ENCODE measurements at regions not wholly inside any gene's neighbourhood (a gene's known extent, or its start where the extent isn't known, plus 50 kb on each side); places are given as distances from the start of the nearest gene placed in this dataset.

DNA sequence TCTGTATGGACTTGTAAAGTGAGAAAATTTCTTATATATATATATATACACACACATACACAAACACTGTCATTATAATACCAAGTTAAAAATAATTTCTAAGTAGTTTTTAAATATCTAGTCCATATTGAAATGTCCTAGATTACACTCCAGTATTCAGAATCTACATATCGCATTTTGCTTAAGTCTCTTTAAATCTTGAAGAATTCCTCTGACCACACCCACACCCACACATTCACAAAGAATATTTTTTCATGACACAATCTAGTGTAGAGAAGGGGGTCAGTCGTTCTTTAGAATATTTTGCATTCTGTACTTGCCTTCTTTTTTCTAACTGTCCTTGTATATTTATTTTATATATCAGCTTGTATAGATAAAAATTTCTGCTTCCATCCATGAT, 509.7 kb downstream of the CCDC85A start:
- Histone ChIP-seq H3K27ac (ENCODE audit: low read length) (no peak overlapping the region), H3K36me3 (ENCODE audit: control insufficient read depth, insufficient read depth, low read length) (no peaks in the 10 kb centered on the region), H3K4me3 (ENCODE audit: low read depth in 2 of 2, low read length in 2 of 2) (no peak overlapping the region), H3K9me3 (ENCODE audit: control insufficient read depth, insufficient read depth, low read depth, low read length) (peaks cover 7% of the 10 kb centered on the region; the same call in 1 of the 2 replicates), H3K27me3 (ENCODE audit: control insufficient read depth, insufficient read depth, low read length) (no peaks in the 10 kb centered on the region), H3K4me1 (ENCODE audit: control insufficient read depth, insufficient read depth, low read length) (no peaks in the 10 kb centered on the region)
- TF ChIP-seq, protein P1, sequence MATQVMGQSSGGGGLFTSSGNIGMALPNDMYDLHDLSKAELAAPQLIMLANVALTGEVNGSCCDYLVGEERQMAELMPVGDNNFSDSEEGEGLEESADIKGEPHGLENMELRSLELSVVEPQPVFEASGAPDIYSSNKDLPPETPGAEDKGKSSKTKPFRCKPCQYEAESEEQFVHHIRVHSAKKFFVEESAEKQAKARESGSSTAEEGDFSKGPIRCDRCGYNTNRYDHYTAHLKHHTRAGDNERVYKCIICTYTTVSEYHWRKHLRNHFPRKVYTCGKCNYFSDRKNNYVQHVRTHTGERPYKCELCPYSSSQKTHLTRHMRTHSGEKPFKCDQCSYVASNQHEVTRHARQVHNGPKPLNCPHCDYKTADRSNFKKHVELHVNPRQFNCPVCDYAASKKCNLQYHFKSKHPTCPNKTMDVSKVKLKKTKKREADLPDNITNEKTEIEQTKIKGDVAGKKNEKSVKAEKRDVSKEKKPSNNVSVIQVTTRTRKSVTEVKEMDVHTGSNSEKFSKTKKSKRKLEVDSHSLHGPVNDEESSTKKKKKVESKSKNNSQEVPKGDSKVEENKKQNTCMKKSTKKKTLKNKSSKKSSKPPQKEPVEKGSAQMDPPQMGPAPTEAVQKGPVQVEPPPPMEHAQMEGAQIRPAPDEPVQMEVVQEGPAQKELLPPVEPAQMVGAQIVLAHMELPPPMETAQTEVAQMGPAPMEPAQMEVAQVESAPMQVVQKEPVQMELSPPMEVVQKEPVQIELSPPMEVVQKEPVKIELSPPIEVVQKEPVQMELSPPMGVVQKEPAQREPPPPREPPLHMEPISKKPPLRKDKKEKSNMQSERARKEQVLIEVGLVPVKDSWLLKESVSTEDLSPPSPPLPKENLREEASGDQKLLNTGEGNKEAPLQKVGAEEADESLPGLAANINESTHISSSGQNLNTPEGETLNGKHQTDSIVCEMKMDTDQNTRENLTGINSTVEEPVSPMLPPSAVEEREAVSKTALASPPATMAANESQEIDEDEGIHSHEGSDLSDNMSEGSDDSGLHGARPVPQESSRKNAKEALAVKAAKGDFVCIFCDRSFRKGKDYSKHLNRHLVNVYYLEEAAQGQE (IDR thresholded peaks at IDR 0.05; ENCODE audit: insufficient read depth in 1 of 2, low read depth in 2 of 2, low read length in 1 of 2) = no peak
- TF ChIP-seq POLR2AphosphoS5 (IDR thresholded peaks at IDR 0.05; ENCODE audit: low read depth, low read length) (no peak), SIN3A (IDR thresholded peaks at IDR 0.05; ENCODE audit: borderline replicate concordance, insufficient read depth, low read depth, low read length) (no peak), TCF7L2 (IDR thresholded peaks at IDR 0.05; ENCODE audit: low read depth, low read length) (no peak)
- TF ChIP-seq, protein P2, sequence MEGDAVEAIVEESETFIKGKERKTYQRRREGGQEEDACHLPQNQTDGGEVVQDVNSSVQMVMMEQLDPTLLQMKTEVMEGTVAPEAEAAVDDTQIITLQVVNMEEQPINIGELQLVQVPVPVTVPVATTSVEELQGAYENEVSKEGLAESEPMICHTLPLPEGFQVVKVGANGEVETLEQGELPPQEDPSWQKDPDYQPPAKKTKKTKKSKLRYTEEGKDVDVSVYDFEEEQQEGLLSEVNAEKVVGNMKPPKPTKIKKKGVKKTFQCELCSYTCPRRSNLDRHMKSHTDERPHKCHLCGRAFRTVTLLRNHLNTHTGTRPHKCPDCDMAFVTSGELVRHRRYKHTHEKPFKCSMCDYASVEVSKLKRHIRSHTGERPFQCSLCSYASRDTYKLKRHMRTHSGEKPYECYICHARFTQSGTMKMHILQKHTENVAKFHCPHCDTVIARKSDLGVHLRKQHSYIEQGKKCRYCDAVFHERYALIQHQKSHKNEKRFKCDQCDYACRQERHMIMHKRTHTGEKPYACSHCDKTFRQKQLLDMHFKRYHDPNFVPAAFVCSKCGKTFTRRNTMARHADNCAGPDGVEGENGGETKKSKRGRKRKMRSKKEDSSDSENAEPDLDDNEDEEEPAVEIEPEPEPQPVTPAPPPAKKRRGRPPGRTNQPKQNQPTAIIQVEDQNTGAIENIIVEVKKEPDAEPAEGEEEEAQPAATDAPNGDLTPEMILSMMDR (IDR thresholded peaks at IDR 0.05) = no peak
- ChIA-PET POLR2A (no interaction called here), CTCF (no interaction called here)
- DNase-seq (ENCODE audit: low read depth, low spot score) (no peak), ATAC-seq (no peak)
- intact Hi-C loops (cut with micrococcal nuclease; ENCODE audit: unreplicated experiment) = no loop called here
- BruUV-seq (replicated peaks) = no TSS peak
- in situ Hi-C loops (cut with HindIII; ENCODE audit: low pct_unique_long_range_greater_than_20kb, low sequenced_read_pairs) = no loop called here

DNA sequence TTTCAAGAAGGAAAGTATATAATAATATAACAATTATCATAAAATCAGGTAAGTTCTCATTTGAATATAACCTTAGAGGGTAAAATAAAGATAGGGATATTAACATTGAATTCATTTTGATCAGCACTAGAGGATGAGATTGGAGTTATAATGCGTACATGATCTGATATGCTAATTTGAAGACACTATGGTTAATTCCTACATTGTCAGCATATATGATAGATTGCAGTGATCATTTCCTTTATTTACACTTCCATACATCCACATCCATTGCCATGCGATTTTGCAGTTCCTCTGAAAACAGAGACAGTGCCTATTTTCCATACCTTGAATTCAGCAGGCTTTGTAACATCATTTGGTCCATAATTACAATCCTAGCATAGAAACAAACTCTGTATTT, 519.2 kb downstream of the CCDC85A start:
- no peak for ATAC-seq
- Histone ChIP-seq H3K27ac (ENCODE audit: low read length) (no peak overlapping the region), H3K4me1 (ENCODE audit: control insufficient read depth, insufficient read depth, low read length) (no peaks in the 10 kb centered on the region), H3K4me3 (ENCODE audit: low read depth in 2 of 2, low read length in 2 of 2) (no peak overlapping the region), H3K9me3 (ENCODE audit: control insufficient read depth, insufficient read depth, low read depth, low read length) (peaks cover 11% of the 10 kb centered on the region; the same call in 1 of the 2 replicates), H3K36me3 (ENCODE audit: control insufficient read depth, insufficient read depth, low read length) (no peaks in the 10 kb centered on the region), H3K27me3 (ENCODE audit: control insufficient read depth, insufficient read depth, low read length) (no peaks in the 10 kb centered on the region)
- CTCF ChIA-PET = no interaction called here
- TF ChIP-seq SIN3A (IDR thresholded peaks at IDR 0.05; ENCODE audit: borderline replicate concordance, insufficient read depth, low read depth, low read length) = no peak
- TF ChIP-seq, protein P2 (IDR thresholded peaks at IDR 0.05) = no peak
- TF ChIP-seq, protein P1 (IDR thresholded peaks at IDR 0.05; ENCODE audit: insufficient read depth in 1 of 2, low read depth in 2 of 2, low read length in 1 of 2) = no peak
- no peak for TF ChIP-seq POLR2AphosphoS5 (IDR thresholded peaks at IDR 0.05; ENCODE audit: low read depth, low read length)
- POLR2A ChIA-PET = no interaction called here
- BruUV-seq (replicated peaks) = no TSS peak
- in situ Hi-C loops (cut with HindIII; ENCODE audit: low pct_unique_long_range_greater_than_20kb, low sequenced_read_pairs) (no loop called here), intact Hi-C loops (cut with micrococcal nuclease; ENCODE audit: unreplicated experiment) (no loop called here)
- no peak for DNase-seq (ENCODE audit: low read depth, low spot score)

Measured in Panc1 (cell line).